ENCODE measurements at regions not wholly inside any gene's neighbourhood (a gene's known extent, or its start where the extent isn't known, plus 50 kb on each side); places are given as distances from the start of the nearest gene placed in this dataset.

GRCh38 chr7:18175801-18176450 lies 148.3 kb upstream of the PRPS1L1 start:
- FAIRE-seq: peak; percentile 65
- POLR2A ChIA-PET: no interaction called here
- CTCF ChIA-PET: interaction anchor here (1.7 kb wide), 1 partner anchor 406 kb away, joined by 4 read pairs; no protein-coding TSS in a partner anchor

GRCh38 chr7:18177129-18177814 lies 149.6 kb upstream of the PRPS1L1 start:
- FAIRE-seq: no peak
- ChIA-PET CTCF (interaction anchor here (1.7 kb wide), 1 partner anchor 407 kb away, joined by 4 read pairs; no protein-coding TSS in a partner anchor), POLR2A (no interaction called here)
- H3K9me3 ChIP-seq (replicated peaks; ENCODE audit: control insufficient read depth, insufficient read depth, low read length): no peaks in the 10 kb centered on the region
- H3K4me2 ChIP-seq (ENCODE audit: insufficient read depth, low read length): no peak overlapping the region
- intact Hi-C loops (cut with micrococcal nuclease): no loop called here
- H4K20me1 ChIP-seq (replicated peaks; ENCODE audit: control insufficient read depth, extremely low read depth, insufficient read depth, low read length): no peaks in the 10 kb centered on the region
- H3K27me3 ChIP-seq (ENCODE audit: control insufficient read depth in 2 of 2, insufficient read depth in 2 of 2, low read length in 2 of 2): no peaks in the 10 kb centered on the region
- no peaks in the 10 kb centered on the region for H3K79me2 ChIP-seq (ENCODE audit: control insufficient read depth, insufficient read depth, low read length)
- H3K4me3 ChIP-seq (replicated peaks in 1 of 3; ENCODE audit: insufficient read depth in 1 of 3, low read depth in 1 of 3, low read length in 3 of 3): no peak overlapping the region
- no peaks in the 10 kb centered on the region for H3K4me1 ChIP-seq (ENCODE audit: control insufficient read depth, extremely low read depth, insufficient read depth, low read length)
- BruUV-seq (replicated peaks): no TSS peak
- H2AFZ ChIP-seq (ENCODE audit: low read depth, low read length): no peak overlapping the region
- TF ChIP-seq MYC (IDR thresholded peaks at IDR 0.05; ENCODE audit: low read depth, low read length) (no peak), POLR2AphosphoS5 (IDR thresholded peaks at IDR 0.05; ENCODE audit: insufficient read depth, low read depth, low read length) (no peak), JUN (IDR thresholded peaks at IDR 0.05; ENCODE audit: borderline replicate concordance, insufficient read depth, insufficient read length, low read depth) (no peak), FOS (IDR thresholded peaks at IDR 0.05; ENCODE audit: borderline replicate concordance, insufficient read depth, low read length) (no peak), POLR2A (IDR thresholded peaks at IDR 0.05; ENCODE audit: low read depth, low read length) (no peak), GATA2 (IDR thresholded peaks at IDR 0.05; ENCODE audit: insufficient read depth, insufficient read length, low read depth, low read length) (no peak), EZH2 (IDR thresholded peaks at IDR 0.05; ENCODE audit: borderline replicate concordance, low read depth, low read length, severe bottlenecking) (no peak)
- TF ChIP-seq, protein P1, sequence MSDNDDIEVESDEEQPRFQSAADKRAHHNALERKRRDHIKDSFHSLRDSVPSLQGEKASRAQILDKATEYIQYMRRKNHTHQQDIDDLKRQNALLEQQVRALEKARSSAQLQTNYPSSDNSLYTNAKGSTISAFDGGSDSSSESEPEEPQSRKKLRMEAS (IDR thresholded peaks at IDR 0.05; ENCODE audit: insufficient read depth, insufficient read length): no peak
- TF ChIP-seq, protein P2, sequence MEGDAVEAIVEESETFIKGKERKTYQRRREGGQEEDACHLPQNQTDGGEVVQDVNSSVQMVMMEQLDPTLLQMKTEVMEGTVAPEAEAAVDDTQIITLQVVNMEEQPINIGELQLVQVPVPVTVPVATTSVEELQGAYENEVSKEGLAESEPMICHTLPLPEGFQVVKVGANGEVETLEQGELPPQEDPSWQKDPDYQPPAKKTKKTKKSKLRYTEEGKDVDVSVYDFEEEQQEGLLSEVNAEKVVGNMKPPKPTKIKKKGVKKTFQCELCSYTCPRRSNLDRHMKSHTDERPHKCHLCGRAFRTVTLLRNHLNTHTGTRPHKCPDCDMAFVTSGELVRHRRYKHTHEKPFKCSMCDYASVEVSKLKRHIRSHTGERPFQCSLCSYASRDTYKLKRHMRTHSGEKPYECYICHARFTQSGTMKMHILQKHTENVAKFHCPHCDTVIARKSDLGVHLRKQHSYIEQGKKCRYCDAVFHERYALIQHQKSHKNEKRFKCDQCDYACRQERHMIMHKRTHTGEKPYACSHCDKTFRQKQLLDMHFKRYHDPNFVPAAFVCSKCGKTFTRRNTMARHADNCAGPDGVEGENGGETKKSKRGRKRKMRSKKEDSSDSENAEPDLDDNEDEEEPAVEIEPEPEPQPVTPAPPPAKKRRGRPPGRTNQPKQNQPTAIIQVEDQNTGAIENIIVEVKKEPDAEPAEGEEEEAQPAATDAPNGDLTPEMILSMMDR (IDR thresholded peaks at IDR 0.05; ENCODE audit: extremely low read depth in 1 of 2, insufficient read depth in 1 of 2, low read depth in 1 of 2, low read length in 2 of 2): no peak
- no peak for DNase-seq (ENCODE audit: low read depth, low spot score)
- H3K36me3 ChIP-seq (ENCODE audit: control insufficient read depth in 2 of 2, extremely low read depth in 1 of 2, insufficient read depth in 2 of 2, low read length in 2 of 2): no peaks in the 10 kb centered on the region
- dilution Hi-C loops (cut with MboI; ENCODE audit: extremely low pct_ligation_motif_present, low sequenced_read_pairs): no loop called here
- H3K9me1 ChIP-seq (replicated peaks; ENCODE audit: control insufficient read depth, extremely low read depth, insufficient read depth, low read length): no peaks in the 10 kb centered on the region
- H3K27ac ChIP-seq (ENCODE audit: insufficient read depth, low read depth, low read length): no peak overlapping the region
- no peak overlapping the region for H3K9ac ChIP-seq (replicated peaks; ENCODE audit: extremely low read depth, insufficient read depth, low read length)

More at GRCh38 chr7:18175801-18176450, 148.3 kb upstream of the PRPS1L1 start:
- Histone ChIP-seq H3K4me3 (replicated peaks in 1 of 3; ENCODE audit: insufficient read depth in 1 of 3, low read depth in 1 of 3, low read length in 3 of 3) (no peak overlapping the region), H3K9me3 (replicated peaks; ENCODE audit: control insufficient read depth, insufficient read depth, low read length) (no peaks in the 10 kb centered on the region), H3K27me3 (ENCODE audit: control insufficient read depth in 2 of 2, insufficient read depth in 2 of 2, low read length in 2 of 2) (no peaks in the 10 kb centered on the region), H2AFZ (ENCODE audit: low read depth, low read length) (peak overlapping the region; percentile 64), H3K9me1 (replicated peaks; ENCODE audit: control insufficient read depth, extremely low read depth, insufficient read depth, low read length) (no peaks in the 10 kb centered on the region), H4K20me1 (replicated peaks; ENCODE audit: control insufficient read depth, extremely low read depth, insufficient read depth, low read length) (no peaks in the 10 kb centered on the region), H3K4me2 (ENCODE audit: insufficient read depth, low read length) (no peak overlapping the region), H3K4me1 (ENCODE audit: control insufficient read depth, extremely low read depth, insufficient read depth, low read length) (no peaks in the 10 kb centered on the region), H3K9ac (replicated peaks; ENCODE audit: extremely low read depth, insufficient read depth, low read length) (no peak overlapping the region), H3K36me3 (ENCODE audit: control insufficient read depth in 2 of 2, extremely low read depth in 1 of 2, insufficient read depth in 2 of 2, low read length in 2 of 2) (no peaks in the 10 kb centered on the region), H3K27ac (ENCODE audit: insufficient read depth, low read depth, low read length) (peak overlapping the region; percentile 7), H3K79me2 (ENCODE audit: control insufficient read depth, insufficient read depth, low read length) (no peaks in the 10 kb centered on the region)
- dilution Hi-C loops (cut with MboI; ENCODE audit: extremely low pct_ligation_motif_present, low sequenced_read_pairs): no loop called here
- intact Hi-C loops (cut with micrococcal nuclease): no loop called here
- DNase-seq (ENCODE audit: low read depth, low spot score): peak; percentile 72
- no TSS peak for BruUV-seq (replicated peaks)
- TF ChIP-seq EZH2 (IDR thresholded peaks at IDR 0.05; ENCODE audit: borderline replicate concordance, low read depth, low read length, severe bottlenecking) (no peak), POLR2AphosphoS5 (IDR thresholded peaks at IDR 0.05; ENCODE audit: insufficient read depth, low read depth, low read length) (no peak)

Measured in endothelial cell of umbilical vein (primary cell).